K562 (cell line): ENCODE measurements at regions not wholly inside any gene's neighbourhood (a gene's known extent, or its start where the extent isn't known, plus 50 kb on each side); places are given as distances from the start of the nearest gene placed in this dataset.

ENCODE experiments used
- ATAC-seq: fragments of 200-7000 bp; cut with Tn5 transposase; 3 replicates; pipeline ENCODE4 v1.9.1; 2020; ENCODE audit warnings: moderate library complexity
- BruUV-seq: library from RNA; stranded (reverse); fragments of 400-500 nt; replicated peaks from 2 replicates; lab custom pipeline; 2021; lab: Mats Ljungman, UMichigan
- CTCF ChIA-PET: fragments of 300-600 bp; formaldehyde crosslinking; extraction: SDS; loops from one replicate; lab custom pipeline; 2021; ENCODE audit warnings: low intra/inter-chr PET ratio; lab: Yijun Ruan, JAX
- POLR2A ChIA-PET: fragments of 300-600, 350-650 bp; sonication (Branson Sonifier 250); formaldehyde crosslinking; extraction: SDS; loops from one replicate; lab custom pipeline; 2021; ENCODE audit warnings: antibody characterized with exemption, inconsistent platforms; lab: Yijun Ruan, JAX
- DNase-seq, 4 experiments: peaks; one replicate each; pipeline versions ENCODE4 v3.0.0 to v3.0.0-alpha.2; 2011 to 2018; ENCODE audit warnings: low spot score in 3 of 4, mixed read lengths in 3 of 4; ENCODE audit errors: extremely low read depth in 1 of 4
- FAIRE-seq: peaks from 2 replicates; lab custom pipeline; 2011; peaks lifted over from hg19 to GRCh38; lab: Jason Lieb, UNC
- H2AFZ ChIP-seq: 2 replicates; pipeline ENCODE4 v1.6.0; 2011; ENCODE audit warnings: low read depth, low read length, control low read depth, inconsistent platforms
- H3K27ac ChIP-seq: fragments of 200-600 bp; 3 replicates; pipeline ENCODE4 v1.8.0; 2011; ENCODE audit warnings: low read depth, mild to moderate bottlenecking, control low read depth, inconsistent platforms, low read length, moderate library complexity, mixed read lengths; ENCODE audit errors: extremely low read depth
- H3K27me3 ChIP-seq, 2 experiments: fragments of 300-600 bp in 1 of 2; 2 replicates in 1 of 2; 3 replicates in 1 of 2; pipeline versions ENCODE4 v1.6.0 to v1.8.0; 2011; ENCODE audit warnings: inconsistent platforms in 2 of 2, low read length in 2 of 2, mild to moderate bottlenecking in 1 of 2, mixed read lengths in 1 of 2, moderate library complexity in 1 of 2; ENCODE audit not compliant: control insufficient read depth in 2 of 2, insufficient read depth in 2 of 2
- H3K36me3 ChIP-seq: fragments of 300-600 bp; 3 replicates; pipeline ENCODE4 v1.8.0; 2011; ENCODE audit warnings: mild to moderate bottlenecking, low read length, inconsistent platforms; ENCODE audit not compliant: control insufficient read depth, insufficient read depth
- H3K4me1 ChIP-seq, 2 experiments: fragments of 200-600 bp in 1 of 2; replicated peaks in 1 of 2; 2 replicates in 1 of 2; 3 replicates in 1 of 2; pipeline versions ENCODE4 v1.5.1 to v1.8.0; 2011; ENCODE audit warnings: inconsistent platforms in 2 of 2, low read length in 2 of 2, mild to moderate bottlenecking in 1 of 2, mixed read lengths in 1 of 2, moderate library complexity in 1 of 2; ENCODE audit not compliant: control insufficient read depth in 2 of 2, insufficient read depth in 2 of 2
- H3K4me2 ChIP-seq: 2 replicates; pipeline ENCODE4 v1.6.1; 2011; ENCODE audit warnings: low read length, control low read depth, inconsistent platforms, mixed read lengths; ENCODE audit not compliant: insufficient read depth
- H3K4me3 ChIP-seq: fragments of 200-600 bp; sonication (generic), shearing (Covaris generic); 2 replicates; pipeline ENCODE4 v1.5.1; 2016; ENCODE audit warnings: control low read depth, inconsistent platforms
- H3K79me2 ChIP-seq: fragments of 200-600 bp; 3 replicates; pipeline ENCODE4 v1.8.0; 2011; ENCODE audit warnings: low read length, inconsistent platforms; ENCODE audit not compliant: control insufficient read depth, insufficient read depth
- H3K9ac ChIP-seq, 2 experiments: 2 replicates each; pipeline versions ENCODE4 v1.6.0 to v1.6.1; 2011; ENCODE audit warnings: low read depth in 2 of 2, low read length in 2 of 2, control low read depth in 1 of 2, inconsistent platforms in 1 of 2, mild to moderate bottlenecking in 1 of 2, mixed read lengths in 1 of 2; ENCODE audit not compliant: insufficient read depth in 1 of 2
- H3K9me1 ChIP-seq: one replicate; pipeline ENCODE4 v1.6.0; 2011; ENCODE audit warnings: inconsistent platforms, mild to moderate bottlenecking, low read length, moderate library complexity; ENCODE audit not compliant: control insufficient read depth, insufficient read depth
- H3K9me3 ChIP-seq: replicated peaks from 2 replicates; pipeline ENCODE4 v1.5.1; 2011; ENCODE audit warnings: low read depth, low read length, inconsistent platforms; ENCODE audit not compliant: control insufficient read depth, insufficient read depth
- H4K20me1 ChIP-seq: replicated peaks from 2 replicates; pipeline ENCODE4 v1.6.1; 2011; ENCODE audit warnings: low read length, inconsistent platforms, mixed read lengths; ENCODE audit not compliant: control insufficient read depth, insufficient read depth
- BRF1 ChIP-seq: IDR thresholded peaks from 3 replicates; pipeline ENCODE4 v1.6.1; 2011; ENCODE audit warnings: borderline replicate concordance, mild to moderate bottlenecking; ENCODE audit not compliant: insufficient read length; ENCODE audit errors: extremely low read depth
- COPS2 ChIP-seq: fragments of 450-650 bp; conservative IDR thresholded peaks from 2 replicates; pipeline ENCODE4 v1.6.1; 2016; ENCODE audit warnings: mild to moderate bottlenecking, moderate library complexity
- HMG20B ChIP-seq: fragments of 250-450 bp; sonication (Bioruptor Pico); IDR thresholded peaks from 2 replicates; pipeline ENCODE4 v1.5.0; 2021; ENCODE audit warnings: mild to moderate bottlenecking
- KLF10 ChIP-seq: fragments of 250-450 bp; sonication (Bioruptor Pico); IDR thresholded peaks from 2 replicates; pipeline ENCODE4 v1.6.1; 2021; ENCODE audit warnings: matching md5 sums
- MCM5 ChIP-seq: fragments of 450-650 bp; IDR thresholded peaks from 2 replicates; pipeline ENCODE4 v1.6.1; 2016; ENCODE audit warnings: low read depth
- NFE2 ChIP-seq: IDR thresholded peaks from 2 replicates; pipeline ENCODE4 v1.6.1; 2014; ENCODE audit warnings: antibody characterized with exemption, low read depth
- POLR2B ChIP-seq: fragments of 450-650 bp; IDR thresholded peaks from 2 replicates; pipeline ENCODE4 v1.6.1; 2018; ENCODE audit warnings: low read depth; ENCODE audit not compliant: partially characterized antibody
- POLR2H ChIP-seq: IDR thresholded peaks from 2 replicates; pipeline ENCODE4 v1.6.1; 2016; ENCODE audit warnings: missing genetic modification characterization, low read depth, mild to moderate bottlenecking, control low read depth, missing compliant biosample characterization, moderate library complexity
- SMAD1 ChIP-seq: fragments of 150-350 bp; IDR thresholded peaks from 2 replicates; pipeline ENCODE4 v1.6.1; 2014; ENCODE audit warnings: low read length, low read depth; ENCODE audit not compliant: partially characterized antibody
- SMAD2 ChIP-seq: fragments of 150-350 bp; IDR thresholded peaks from 2 replicates; pipeline ENCODE4 v1.6.1; 2014; ENCODE audit warnings: low read depth, mild to moderate bottlenecking, low read length
- TEAD2 ChIP-seq: fragments of 450-650 bp; IDR thresholded peaks from 2 replicates; pipeline ENCODE4 v1.6.1; 2016; ENCODE audit warnings: missing genetic modification characterization, control low read depth, missing compliant biosample characterization
- U2AF1 ChIP-seq: fragments of 200-400 bp; formaldehyde crosslinking; optimal IDR thresholded peaks from 2 replicates; pipeline ENCODE3; 2017; ENCODE audit warnings: mild to moderate bottlenecking, low read depth, low read length, moderate library complexity
- ZKSCAN3 ChIP-seq: fragments of 250-450 bp; sonication (Bioruptor Pico); IDR thresholded peaks from 2 replicates; pipeline ENCODE4 v1.4.0; 2020
- WGBS: fragments of 100-300 bp; shearing (Covaris generic); methylation state at CpG from one replicate; pipeline ENCODE4 v1.1.6; 2016; ENCODE audit warnings: low coverage, mixed read lengths; ENCODE audit not compliant: insufficient coverage; ENCODE audit errors: missing lambda C conversion rate; 5-methylcytosine and 5-hydroxymethylcytosine counted together
- in situ Hi-C: fragments of 300-500 bp; cut with MboI; formaldehyde crosslinking; loops from 4 replicates; pipeline ENCODE4 v1.15.0; 2018; ENCODE audit warnings: inconsistent platforms, mixed read lengths
- intact Hi-C: fragments of 100-400 bp; cut with micrococcal nuclease; formaldehyde crosslinking; loops from 2 replicates; pipeline ENCODE4 v1.14.2; 2022
- TF ChIP-seq, protein P1 (sequence below): fragments of 250-450 bp; sonication (Bioruptor Pico); IDR thresholded peaks from 2 replicates; pipeline ENCODE4 v1.5.0; 2022; ENCODE audit warnings: mild to moderate bottlenecking
- TF ChIP-seq, protein P2 (sequence below): fragments of 250-450 bp; sonication (Bioruptor Pico); IDR thresholded peaks from 2 replicates; pipeline ENCODE4 v1.5.0; 2021
- TF ChIP-seq, protein P3 (sequence below): fragments of 250-450 bp; sonication (Bioruptor Pico); IDR thresholded peaks from 2 replicates; pipeline ENCODE4 v1.5.0; 2020; ENCODE audit warnings: mild to moderate bottlenecking, borderline replicate concordance

GRCh38 chr7:81446212-81446611 lies 323.6 kb downstream of the HGF start:
- Histone ChIP-seq H3K4me3 (no peak overlapping the region), H2AFZ (no peak overlapping the region), H3K27ac (no peak overlapping the region), H3K27me3 (no peaks in the 10 kb centered on the region), H3K9me3 (no peaks in the 10 kb centered on the region), H3K9ac (no peak overlapping the region), H3K4me2 (no peak overlapping the region), H3K4me1 (no peaks in the 10 kb centered on the region), H3K79me2 (no peaks in the 10 kb centered on the region), H4K20me1 (no peaks in the 10 kb centered on the region), H3K9me1 (no peaks in the 10 kb centered on the region), H3K36me3 (no peaks in the 10 kb centered on the region)
- FAIRE-seq: no peak
- ChIA-PET POLR2A (no interaction called here), CTCF (no interaction called here)
- BruUV-seq: no TSS peak
- DNase-seq: no peak
- no peak for TF ChIP-seq ZKSCAN3 (CRISPR knock-in tag)
- TF ChIP-seq BRF1: no peak
- no peak for TF ChIP-seq KLF10 (CRISPR knock-in tag)
- TF ChIP-seq MCM5: no peak
- no peak for TF ChIP-seq SMAD2
- TF ChIP-seq, protein P1, sequence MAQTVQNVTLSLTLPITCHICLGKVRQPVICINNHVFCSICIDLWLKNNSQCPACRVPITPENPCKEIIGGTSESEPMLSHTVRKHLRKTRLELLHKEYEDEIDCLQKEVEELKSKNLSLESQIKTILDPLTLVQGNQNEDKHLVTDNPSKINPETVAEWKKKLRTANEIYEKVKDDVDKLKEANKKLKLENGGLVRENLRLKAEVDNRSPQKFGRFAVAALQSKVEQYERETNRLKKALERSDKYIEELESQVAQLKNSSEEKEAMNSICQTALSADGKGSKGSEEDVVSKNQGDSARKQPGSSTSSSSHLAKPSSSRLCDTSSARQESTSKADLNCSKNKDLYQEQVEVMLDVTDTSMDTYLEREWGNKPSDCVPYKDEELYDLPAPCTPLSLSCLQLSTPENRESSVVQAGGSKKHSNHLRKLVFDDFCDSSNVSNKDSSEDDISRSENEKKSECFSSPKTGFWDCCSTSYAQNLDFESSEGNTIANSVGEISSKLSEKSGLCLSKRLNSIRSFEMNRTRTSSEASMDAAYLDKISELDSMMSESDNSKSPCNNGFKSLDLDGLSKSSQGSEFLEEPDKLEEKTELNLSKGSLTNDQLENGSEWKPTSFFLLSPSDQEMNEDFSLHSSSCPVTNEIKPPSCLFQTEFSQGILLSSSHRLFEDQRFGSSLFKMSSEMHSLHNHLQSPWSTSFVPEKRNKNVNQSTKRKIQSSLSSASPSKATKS (CRISPR knock-in tag): no peak
- TF ChIP-seq POLR2B: no peak
- no peak for TF ChIP-seq NFE2
- no peak for TF ChIP-seq HMG20B
- TF ChIP-seq, protein P2, sequence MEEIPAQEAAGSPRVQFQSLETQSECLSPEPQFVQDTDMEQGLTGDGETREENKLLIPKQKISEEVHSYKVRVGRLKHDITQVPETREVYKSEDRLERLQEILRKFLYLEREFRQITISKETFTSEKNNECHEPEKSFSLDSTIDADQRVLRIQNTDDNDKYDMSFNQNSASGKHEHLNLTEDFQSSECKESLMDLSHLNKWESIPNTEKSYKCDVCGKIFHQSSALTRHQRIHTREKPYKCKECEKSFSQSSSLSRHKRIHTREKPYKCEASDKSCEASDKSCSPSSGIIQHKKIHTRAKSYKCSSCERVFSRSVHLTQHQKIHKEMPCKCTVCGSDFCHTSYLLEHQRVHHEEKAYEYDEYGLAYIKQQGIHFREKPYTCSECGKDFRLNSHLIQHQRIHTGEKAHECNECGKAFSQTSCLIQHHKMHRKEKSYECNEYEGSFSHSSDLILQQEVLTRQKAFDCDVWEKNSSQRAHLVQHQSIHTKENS (CRISPR knock-in tag): no peak
- no peak for TF ChIP-seq TEAD2 (tag)
- TF ChIP-seq POLR2H (tag): no peak
- no peak for TF ChIP-seq SMAD1
- TF ChIP-seq COPS2: no peak
- no peak for TF ChIP-seq U2AF1
- TF ChIP-seq, protein P3, sequence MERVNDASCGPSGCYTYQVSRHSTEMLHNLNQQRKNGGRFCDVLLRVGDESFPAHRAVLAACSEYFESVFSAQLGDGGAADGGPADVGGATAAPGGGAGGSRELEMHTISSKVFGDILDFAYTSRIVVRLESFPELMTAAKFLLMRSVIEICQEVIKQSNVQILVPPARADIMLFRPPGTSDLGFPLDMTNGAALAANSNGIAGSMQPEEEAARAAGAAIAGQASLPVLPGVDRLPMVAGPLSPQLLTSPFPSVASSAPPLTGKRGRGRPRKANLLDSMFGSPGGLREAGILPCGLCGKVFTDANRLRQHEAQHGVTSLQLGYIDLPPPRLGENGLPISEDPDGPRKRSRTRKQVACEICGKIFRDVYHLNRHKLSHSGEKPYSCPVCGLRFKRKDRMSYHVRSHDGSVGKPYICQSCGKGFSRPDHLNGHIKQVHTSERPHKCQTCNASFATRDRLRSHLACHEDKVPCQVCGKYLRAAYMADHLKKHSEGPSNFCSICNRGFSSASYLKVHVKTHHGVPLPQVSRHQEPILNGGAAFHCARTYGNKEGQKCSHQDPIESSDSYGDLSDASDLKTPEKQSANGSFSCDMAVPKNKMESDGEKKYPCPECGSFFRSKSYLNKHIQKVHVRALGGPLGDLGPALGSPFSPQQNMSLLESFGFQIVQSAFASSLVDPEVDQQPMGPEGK (CRISPR knock-in tag): no peak
- in situ Hi-C loops (no loop called here), intact Hi-C loops (loop anchor here (2.0 kb wide), 1 partner anchor 525 kb away; no protein-coding TSS in a partner anchor)
- ATAC-seq: no peak
- 10% methylated on average over 1 of the region's 1 CpG for whole genome bisulfite sequencing
